Naive thymus-derived CD8-positive, alpha-beta T cell (primary cell): ENCODE measurements at regions not wholly inside any gene's neighbourhood (a gene's known extent, or its start where the extent isn't known, plus 50 kb on each side); places are given as distances from the start of the nearest gene placed in this dataset.
"Not testable (repeated sequence)": the region's sequence is repeated elsewhere in the genome, so short reads cannot be mapped to it uniquely, and the experiment has no call there.

ENCODE experiments used
- ATAC-seq, 2 donors: fragments of 150-1000 bp; cut with Tn5 transposase in 1 of 2; sonication (Bioruptor Pico), chemical (Tn5 transposase) in 1 of 2; 1 replicate in 1 of 2; 2 replicates in 1 of 2; pipeline ENCODE4 v1.10.0; 2021; ENCODE audit warnings: mild to moderate bottlenecking in 2 of 2, moderate library complexity in 2 of 2
- POLR2A ChIA-PET: fragments of 350-600 bp; sonication (Branson Sonifier 250); formaldehyde crosslinking; loops from one replicate; lab custom pipeline; 2021; ENCODE audit warnings: antibody characterized with exemption; lab: Charles Lee
- DNase-seq, 10 donors: peaks; one replicate each; pipeline versions ENCODE4 v3.0.0 to v3.0.0-alpha.2; 2020 to 2022
- H3K27ac Mint-ChIP-seq, 10 donors: one replicate each; pipeline ENCODE4 v1.8.0; 2020 to 2022; ENCODE audit warnings: mild to moderate bottlenecking in 10 of 10, mixed read lengths in 10 of 10, moderate library complexity in 4 of 10, inconsistent platforms in 1 of 10
- H3K27me3 Mint-ChIP-seq, 5 donors: one replicate each; pipeline ENCODE4 v1.8.0; 2021 to 2022; ENCODE audit warnings: mixed read lengths in 5 of 5
- H3K36me3 Mint-ChIP-seq, 3 donors: one replicate each; pipeline ENCODE4 v1.8.0; 2020 to 2022; ENCODE audit warnings: mixed read lengths in 3 of 3, mild to moderate bottlenecking in 2 of 3, inconsistent platforms in 1 of 3
- H3K4me1 Mint-ChIP-seq, 4 donors: one replicate each; pipeline ENCODE4 v1.8.0; 2021 to 2022; ENCODE audit warnings: mixed read lengths in 4 of 4
- H3K4me3 Mint-ChIP-seq, 10 donors: one replicate each; pipeline ENCODE4 v1.8.0; 2020 to 2022; ENCODE audit warnings: mild to moderate bottlenecking in 10 of 10, mixed read lengths in 10 of 10, moderate library complexity in 6 of 10, inconsistent platforms in 1 of 10
- H3K9me3 Mint-ChIP-seq, 9 donors: one replicate each; pipeline ENCODE4 v1.8.0; 2020 to 2022; ENCODE audit warnings: mixed read lengths in 9 of 9, mild to moderate bottlenecking in 3 of 9, inconsistent platforms in 1 of 9, moderate library complexity in 1 of 9

- Mint-ChIP-seq H3K4me1 (no peaks in the 10 kb centered on the region), H3K9me3 (peaks cover 0 to 2% (median 0%) of the 10 kb centered on the region in 9 donors), H3K36me3 (no peaks in the 10 kb centered on the region), H3K27ac (no peak overlapping the region), H3K4me3 (no peak overlapping the region), H3K27me3 (peaks cover 0 to 3% (median 0%) of the 10 kb centered on the region in 5 donors)
- no peak for ATAC-seq
- DNase-seq = no peak
- POLR2A ChIA-PET = no interaction called here
These were observed 206.1 kb upstream of the COX7C start for GRCh38 chr5:86411596-86411995.

- ATAC-seq (no peak), DNase-seq (no peak)
- POLR2A ChIA-PET = no interaction called here
- Mint-ChIP-seq H3K36me3 (no peaks in the 10 kb centered on the region), H3K27ac (no peak overlapping the region), H3K4me1 (no peaks in the 10 kb centered on the region), H3K4me3 (no peak overlapping the region), H3K27me3 (peaks cover 0 to 8% (median 0%) of the 10 kb centered on the region in 5 donors), H3K9me3 (peaks cover 0 to 4% (median 0%) of the 10 kb centered on the region in 9 donors)
These were observed 190.6 kb upstream of the COX7C start for GRCh38 chr5:86427158-86427557.

- Mint-ChIP-seq H3K27me3 (no peaks in the 10 kb centered on the region), H3K9me3 (peaks cover 0 to 2% (median 0%) of the 10 kb centered on the region in 9 donors), H3K4me3 (no peak overlapping the region), H3K27ac (no peak overlapping the region), H3K4me1 (no peaks in the 10 kb centered on the region), H3K36me3 (no peaks in the 10 kb centered on the region)
- POLR2A ChIA-PET = no interaction called here
- ATAC-seq = no peak
- DNase-seq = no peak
These were observed 178.1 kb upstream of the COX7C start for GRCh38 chr5:86439593-86440110.

GRCh38 chr5:86442036-86442745, 175.6 kb upstream of the COX7C start:
- ATAC-seq = no peak
- H3K4me3 Mint-ChIP-seq = no peak overlapping the region
- no peaks in the 10 kb centered on the region for H3K4me1 Mint-ChIP-seq

GRCh38 chr5:86447362-86447761, 170.4 kb upstream of the COX7C start:
- Mint-ChIP-seq H3K27me3 (peaks cover 0 to 3% (median 0%) of the 10 kb centered on the region in 5 donors), H3K27ac (no peak overlapping the region), H3K36me3 (no peaks in the 10 kb centered on the region), H3K9me3 (peaks cover 0 to 11% (median 0%) of the 10 kb centered on the region in 9 donors), H3K4me3 (no peak overlapping the region), H3K4me1 (no peaks in the 10 kb centered on the region)
- DNase-seq = no peak
- no peak for ATAC-seq
- POLR2A ChIA-PET = no interaction called here

More at GRCh38 chr5:86442036-86442745, 175.6 kb upstream of the COX7C start:
- no peaks in the 10 kb centered on the region for H3K9me3 Mint-ChIP-seq
- peaks cover 0 to 3% (median 0%) of the 10 kb centered on the region in 5 donors for H3K27me3 Mint-ChIP-seq
- no peak overlapping the region for H3K27ac Mint-ChIP-seq
- H3K36me3 Mint-ChIP-seq = no peaks in the 10 kb centered on the region
- POLR2A ChIA-PET = no interaction called here
- DNase-seq = no peak

GRCh38 chr5:86452251-86452650, 165.5 kb upstream of the COX7C start:
- H3K27ac Mint-ChIP-seq = no peak overlapping the region
- DNase-seq = no peak
- POLR2A ChIA-PET = no interaction called here
- no peak for ATAC-seq
- no peaks in the 10 kb centered on the region for H3K4me1 Mint-ChIP-seq
- no peaks in the 10 kb centered on the region for H3K27me3 Mint-ChIP-seq
- no peaks in the 10 kb centered on the region for H3K36me3 Mint-ChIP-seq
- no peak overlapping the region for H3K4me3 Mint-ChIP-seq
- H3K9me3 Mint-ChIP-seq = peaks cover 0 to 11% (median 0%) of the 10 kb centered on the region in 9 donors

GRCh38 chr5:86460519-86460918, 157.2 kb upstream of the COX7C start:
- Mint-ChIP-seq H3K4me3 (no peak overlapping the region), H3K27me3 (no peaks in the 10 kb centered on the region), H3K27ac (peak overlapping the region in 1 of 10 donors; percentile 56), H3K9me3 (peaks cover 0 to 33% (median 18%) of the 10 kb centered on the region in 9 donors), H3K4me1 (no peaks in the 10 kb centered on the region), H3K36me3 (peaks cover 0 to 7% (median 0%) of the 10 kb centered on the region in 3 donors)
- POLR2A ChIA-PET = no interaction called here
- DNase-seq (no peak), ATAC-seq (no peak)

- no peaks in the 10 kb centered on the region for H3K4me1 Mint-ChIP-seq
- peaks cover 0 to 38% (median 21%) of the 10 kb centered on the region in 9 donors for H3K9me3 Mint-ChIP-seq
- no peak for DNase-seq
- H3K27ac Mint-ChIP-seq = no peak overlapping the region
- H3K27me3 Mint-ChIP-seq = no peaks in the 10 kb centered on the region
- H3K4me3 Mint-ChIP-seq = no peak overlapping the region
- POLR2A ChIA-PET = no interaction called here
- H3K36me3 Mint-ChIP-seq = peaks cover 0 to 11% (median 0%) of the 10 kb centered on the region in 3 donors
- no peak for ATAC-seq
These were observed 156.4 kb upstream of the COX7C start for GRCh38 chr5:86461169-86461956.

- Mint-ChIP-seq H3K4me3 (no peak overlapping the region), H3K27ac (no peak overlapping the region), H3K9me3 (peaks cover 0 to 46% (median 25%) of the 10 kb centered on the region in 9 donors), H3K4me1 (no peaks in the 10 kb centered on the region), H3K36me3 (peaks cover 0 to 11% (median 2%) of the 10 kb centered on the region in 3 donors), H3K27me3 (no peaks in the 10 kb centered on the region)
- no peak for DNase-seq
- POLR2A ChIA-PET = no interaction called here
- no peak for ATAC-seq
These were observed 154.4 kb upstream of the COX7C start for GRCh38 chr5:86463339-86463738.

GRCh38 chr5:86465052-86465838, 152.5 kb upstream of the COX7C start:
- Mint-ChIP-seq H3K4me1 (no peaks in the 10 kb centered on the region), H3K9me3 (peaks cover 0 to 46% (median 23%) of the 10 kb centered on the region in 9 donors), H3K4me3 (no peak overlapping the region), H3K36me3 (peaks cover 0 to 11% (median 2%) of the 10 kb centered on the region in 3 donors), H3K27me3 (no peaks in the 10 kb centered on the region), H3K27ac (no peak overlapping the region)
- DNase-seq (no peak), ATAC-seq (no peak)
- POLR2A ChIA-PET = no interaction called here

GRCh38 chr5:86466721-86467120, 151.0 kb upstream of the COX7C start:
- H3K27ac Mint-ChIP-seq, DNase-seq, POLR2A ChIA-PET, H3K27me3 Mint-ChIP-seq, ATAC-seq, H3K4me3 Mint-ChIP-seq, H3K4me1 Mint-ChIP-seq: not testable (repeated sequence)
- Mint-ChIP-seq H3K9me3 (peaks cover 0 to 41% (median 23%) of the 10 kb centered on the region in 9 donors), H3K36me3 (peaks cover 0 to 11% (median 2%) of the 10 kb centered on the region in 3 donors)

- no peaks in the 10 kb centered on the region for H3K4me1 Mint-ChIP-seq
- no peak overlapping the region for H3K4me3 Mint-ChIP-seq
- ATAC-seq = no peak
These were observed 135.7 kb upstream of the COX7C start for GRCh38 chr5:86482008-86482407.

More at GRCh38 chr5:86482008-86482407, 135.7 kb upstream of the COX7C start:
- Mint-ChIP-seq H3K27ac (no peak overlapping the region), H3K9me3 (peaks cover 0 to 6% (median 0%) of the 10 kb centered on the region in 9 donors), H3K27me3 (peaks cover 0 to 2% (median 0%) of the 10 kb centered on the region in 5 donors), H3K36me3 (no peaks in the 10 kb centered on the region)
- no peak for DNase-seq
- POLR2A ChIA-PET = no interaction called here
